GM23338 (cell line): ENCODE measurements at regions not wholly inside any gene's neighbourhood (a gene's known extent, or its start where the extent isn't known, plus 50 kb on each side); places are given as distances from the start of the nearest gene placed in this dataset.

ENCODE experiments used
- ATAC-seq: fragments of 200-7000 bp; cut with Tn5 transposase; 3 replicates; pipeline ENCODE4 v1.9.1; 2020
- DNase-seq: peaks from one replicate; pipeline ENCODE4 v3.0.0-alpha.2; 2015; ENCODE audit warnings: low spot score
- H2AFZ ChIP-seq: fragments of 200-600 bp; sonication (generic); 2 replicates; pipeline ENCODE4 v1.8.0; 2016; ENCODE audit warnings: antibody characterized with exemption, mild to moderate bottlenecking, moderate library complexity
- H3F3A ChIP-seq: fragments of 200-600 bp; sonication (generic); replicated peaks from 2 replicates; pipeline ENCODE4 v1.8.0; 2017; ENCODE audit warnings: antibody characterized with exemption, mixed run types, low read depth
- H3K27ac ChIP-seq: fragments of 200-600 bp; sonication (generic); 2 replicates; pipeline ENCODE4 v1.6.1; 2016; ENCODE audit warnings: low read depth
- H3K27me3 ChIP-seq: fragments of 200-600 bp; sonication (generic); 2 replicates; pipeline ENCODE4 v1.8.0; 2016; ENCODE audit warnings: mild to moderate bottlenecking, mixed run types, moderate library complexity; ENCODE audit not compliant: insufficient read depth
- H3K36me3 ChIP-seq: fragments of 200-600 bp; sonication (generic); 2 replicates; pipeline ENCODE4 v1.8.0; 2016; ENCODE audit warnings: mild to moderate bottlenecking; ENCODE audit not compliant: insufficient read depth
- H3K4me1 ChIP-seq: fragments of 200-600 bp; sonication (generic); 2 replicates; pipeline ENCODE4 v1.8.0; 2016; ENCODE audit warnings: mild to moderate bottlenecking, moderate library complexity; ENCODE audit not compliant: insufficient read depth
- H3K4me2 ChIP-seq: fragments of 200-600 bp; sonication (generic); 2 replicates; pipeline ENCODE4 v1.7.1; 2017; ENCODE audit warnings: mixed run types
- H3K4me3 ChIP-seq: fragments of 200-600 bp; sonication (generic); 2 replicates; pipeline ENCODE4 v1.6.1; 2016; ENCODE audit warnings: mixed run types
- H3K79me2 ChIP-seq: fragments of 200-600 bp; sonication (generic); replicated peaks from 2 replicates; pipeline ENCODE4 v1.8.0; 2017; ENCODE audit warnings: mild to moderate bottlenecking; ENCODE audit not compliant: insufficient read depth
- H3K9me2 ChIP-seq: fragments of 200-600 bp; sonication (generic); 2 replicates; pipeline ENCODE4 v1.8.0; 2017; ENCODE audit not compliant: insufficient read depth
- H4K20me1 ChIP-seq: fragments of 200-600 bp; sonication (generic); replicated peaks from 2 replicates; pipeline ENCODE4 v1.8.0; 2017; ENCODE audit warnings: mild to moderate bottlenecking; ENCODE audit not compliant: insufficient read depth
- H3K27ac Mint-ChIP-seq: 2 replicates; pipeline ENCODE4 v1.8.0; 2020; ENCODE audit warnings: inconsistent platforms, mild to moderate bottlenecking, moderate library complexity, mixed read lengths
- H3K27me3 Mint-ChIP-seq: 3 replicates; pipeline ENCODE4 v1.8.0; 2022; ENCODE audit warnings: low read depth, mild to moderate bottlenecking, moderate library complexity, mixed read lengths, inconsistent platforms; ENCODE audit not compliant: insufficient read depth, poor library complexity
- H3K36me3 Mint-ChIP-seq: 3 replicates; pipeline ENCODE4 v1.8.0; 2021; ENCODE audit warnings: low read depth, mild to moderate bottlenecking, inconsistent platforms, moderate library complexity, mixed read lengths
- H3K4me1 Mint-ChIP-seq: 3 replicates; pipeline ENCODE4 v1.8.0; 2020; ENCODE audit warnings: mild to moderate bottlenecking, inconsistent platforms, mixed read lengths
- H3K4me3 Mint-ChIP-seq: 3 replicates; pipeline ENCODE4 v1.8.0; 2021; ENCODE audit warnings: moderate library complexity, mild to moderate bottlenecking, inconsistent platforms, mixed read lengths
- H3K9me3 Mint-ChIP-seq: 3 replicates; pipeline ENCODE4 v1.8.0; 2020; ENCODE audit warnings: moderate library complexity, mild to moderate bottlenecking, inconsistent platforms, mixed read lengths
- CREB1 ChIP-seq: fragments of 250-450 bp; sonication (Bioruptor Pico); IDR thresholded peaks from 2 replicates; pipeline ENCODE4 v1.5.0; 2020; ENCODE audit warnings: low read depth, mild to moderate bottlenecking, moderate library complexity
- EZH2 ChIP-seq: fragments of 200-600 bp; sonication (generic); IDR thresholded peaks from one replicate; pipeline ENCODE4 v1.8.0; 2017; ENCODE audit warnings: antibody characterized with exemption, mild to moderate bottlenecking, low read depth; ENCODE audit not compliant: unreplicated experiment
- EZH2phosphoT487 ChIP-seq: fragments of 200-600 bp; sonication (generic); IDR thresholded peaks from one replicate; pipeline ENCODE4 v1.8.1; 2018; ENCODE audit warnings: antibody characterized with exemption; ENCODE audit not compliant: unreplicated experiment
- JUNB ChIP-seq: IDR thresholded peaks from one replicate; pipeline ENCODE4 v1.6.1; 2016; ENCODE audit warnings: antibody characterized with exemption; ENCODE audit not compliant: unreplicated experiment
- POLR2AphosphoS5 ChIP-seq: IDR thresholded peaks from 2 replicates; pipeline ENCODE4 v1.6.1; 2016; ENCODE audit warnings: antibody characterized with exemption, low read depth
- STAT1 ChIP-seq: IDR thresholded peaks from one replicate; pipeline ENCODE4 v1.6.1; 2016; ENCODE audit warnings: antibody characterized with exemption; ENCODE audit not compliant: unreplicated experiment
- ZNF114 ChIP-seq: fragments of 250-450 bp; sonication (Bioruptor Pico); IDR thresholded peaks from 2 replicates; pipeline ENCODE4 v1.5.0; 2020; ENCODE audit warnings: mild to moderate bottlenecking, moderate library complexity
- ZNF331 ChIP-seq: fragments of 250-450 bp; sonication (Bioruptor Pico); IDR thresholded peaks from 2 replicates; pipeline ENCODE4 v1.5.0; 2020; ENCODE audit warnings: low read depth, mild to moderate bottlenecking, moderate library complexity
- TF ChIP-seq, protein P1 (sequence below): fragments of 250-450 bp; sonication (Bioruptor Pico); IDR thresholded peaks from 2 replicates; pipeline ENCODE4 v1.5.0; 2020; ENCODE audit warnings: mild to moderate bottlenecking, moderate library complexity
- TF ChIP-seq, protein P2 (sequence below): IDR thresholded peaks from 2 replicates; pipeline ENCODE4 v1.6.1; 2016; ENCODE audit warnings: antibody characterized with exemption
- TF ChIP-seq, protein P3 (sequence below), 2 experiments: fragments of 200-600 bp in 1 of 2; sonication (generic) in 1 of 2; conservative IDR thresholded peaks; 2 replicates each; pipeline versions ENCODE4 v1.5.1 to v1.6.1; 2016 to 2017; ENCODE audit warnings: antibody characterized with exemption in 2 of 2, low read depth in 2 of 2, mild to moderate bottlenecking in 2 of 2, moderate library complexity in 1 of 2
- TF ChIP-seq, protein P4 (sequence below): IDR thresholded peaks from one replicate; pipeline ENCODE4 v1.6.1; 2018; ENCODE audit warnings: antibody characterized with exemption; ENCODE audit not compliant: unreplicated experiment

DNA sequence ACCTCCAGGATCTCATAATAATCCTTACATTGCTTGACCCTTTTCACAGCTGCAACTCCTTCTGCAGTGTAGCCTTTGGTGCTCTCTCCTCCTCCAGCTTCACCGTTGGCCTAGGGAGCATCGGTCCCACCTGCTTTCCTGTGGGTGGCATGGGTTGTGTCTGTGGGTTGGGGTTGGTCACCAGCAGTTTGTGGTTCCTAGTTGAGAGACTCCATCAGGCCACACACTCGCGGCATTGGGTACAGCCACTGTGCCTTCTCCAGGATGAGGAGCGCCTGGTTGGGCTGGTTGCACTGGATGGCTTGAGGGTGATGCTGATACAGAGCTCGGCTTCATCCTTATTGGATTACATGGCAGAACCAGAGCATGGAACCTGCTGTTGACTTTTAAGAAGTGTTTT, 69.4 kb upstream of the SPRED2 start (continued):
- TF ChIP-seq, protein P1, sequence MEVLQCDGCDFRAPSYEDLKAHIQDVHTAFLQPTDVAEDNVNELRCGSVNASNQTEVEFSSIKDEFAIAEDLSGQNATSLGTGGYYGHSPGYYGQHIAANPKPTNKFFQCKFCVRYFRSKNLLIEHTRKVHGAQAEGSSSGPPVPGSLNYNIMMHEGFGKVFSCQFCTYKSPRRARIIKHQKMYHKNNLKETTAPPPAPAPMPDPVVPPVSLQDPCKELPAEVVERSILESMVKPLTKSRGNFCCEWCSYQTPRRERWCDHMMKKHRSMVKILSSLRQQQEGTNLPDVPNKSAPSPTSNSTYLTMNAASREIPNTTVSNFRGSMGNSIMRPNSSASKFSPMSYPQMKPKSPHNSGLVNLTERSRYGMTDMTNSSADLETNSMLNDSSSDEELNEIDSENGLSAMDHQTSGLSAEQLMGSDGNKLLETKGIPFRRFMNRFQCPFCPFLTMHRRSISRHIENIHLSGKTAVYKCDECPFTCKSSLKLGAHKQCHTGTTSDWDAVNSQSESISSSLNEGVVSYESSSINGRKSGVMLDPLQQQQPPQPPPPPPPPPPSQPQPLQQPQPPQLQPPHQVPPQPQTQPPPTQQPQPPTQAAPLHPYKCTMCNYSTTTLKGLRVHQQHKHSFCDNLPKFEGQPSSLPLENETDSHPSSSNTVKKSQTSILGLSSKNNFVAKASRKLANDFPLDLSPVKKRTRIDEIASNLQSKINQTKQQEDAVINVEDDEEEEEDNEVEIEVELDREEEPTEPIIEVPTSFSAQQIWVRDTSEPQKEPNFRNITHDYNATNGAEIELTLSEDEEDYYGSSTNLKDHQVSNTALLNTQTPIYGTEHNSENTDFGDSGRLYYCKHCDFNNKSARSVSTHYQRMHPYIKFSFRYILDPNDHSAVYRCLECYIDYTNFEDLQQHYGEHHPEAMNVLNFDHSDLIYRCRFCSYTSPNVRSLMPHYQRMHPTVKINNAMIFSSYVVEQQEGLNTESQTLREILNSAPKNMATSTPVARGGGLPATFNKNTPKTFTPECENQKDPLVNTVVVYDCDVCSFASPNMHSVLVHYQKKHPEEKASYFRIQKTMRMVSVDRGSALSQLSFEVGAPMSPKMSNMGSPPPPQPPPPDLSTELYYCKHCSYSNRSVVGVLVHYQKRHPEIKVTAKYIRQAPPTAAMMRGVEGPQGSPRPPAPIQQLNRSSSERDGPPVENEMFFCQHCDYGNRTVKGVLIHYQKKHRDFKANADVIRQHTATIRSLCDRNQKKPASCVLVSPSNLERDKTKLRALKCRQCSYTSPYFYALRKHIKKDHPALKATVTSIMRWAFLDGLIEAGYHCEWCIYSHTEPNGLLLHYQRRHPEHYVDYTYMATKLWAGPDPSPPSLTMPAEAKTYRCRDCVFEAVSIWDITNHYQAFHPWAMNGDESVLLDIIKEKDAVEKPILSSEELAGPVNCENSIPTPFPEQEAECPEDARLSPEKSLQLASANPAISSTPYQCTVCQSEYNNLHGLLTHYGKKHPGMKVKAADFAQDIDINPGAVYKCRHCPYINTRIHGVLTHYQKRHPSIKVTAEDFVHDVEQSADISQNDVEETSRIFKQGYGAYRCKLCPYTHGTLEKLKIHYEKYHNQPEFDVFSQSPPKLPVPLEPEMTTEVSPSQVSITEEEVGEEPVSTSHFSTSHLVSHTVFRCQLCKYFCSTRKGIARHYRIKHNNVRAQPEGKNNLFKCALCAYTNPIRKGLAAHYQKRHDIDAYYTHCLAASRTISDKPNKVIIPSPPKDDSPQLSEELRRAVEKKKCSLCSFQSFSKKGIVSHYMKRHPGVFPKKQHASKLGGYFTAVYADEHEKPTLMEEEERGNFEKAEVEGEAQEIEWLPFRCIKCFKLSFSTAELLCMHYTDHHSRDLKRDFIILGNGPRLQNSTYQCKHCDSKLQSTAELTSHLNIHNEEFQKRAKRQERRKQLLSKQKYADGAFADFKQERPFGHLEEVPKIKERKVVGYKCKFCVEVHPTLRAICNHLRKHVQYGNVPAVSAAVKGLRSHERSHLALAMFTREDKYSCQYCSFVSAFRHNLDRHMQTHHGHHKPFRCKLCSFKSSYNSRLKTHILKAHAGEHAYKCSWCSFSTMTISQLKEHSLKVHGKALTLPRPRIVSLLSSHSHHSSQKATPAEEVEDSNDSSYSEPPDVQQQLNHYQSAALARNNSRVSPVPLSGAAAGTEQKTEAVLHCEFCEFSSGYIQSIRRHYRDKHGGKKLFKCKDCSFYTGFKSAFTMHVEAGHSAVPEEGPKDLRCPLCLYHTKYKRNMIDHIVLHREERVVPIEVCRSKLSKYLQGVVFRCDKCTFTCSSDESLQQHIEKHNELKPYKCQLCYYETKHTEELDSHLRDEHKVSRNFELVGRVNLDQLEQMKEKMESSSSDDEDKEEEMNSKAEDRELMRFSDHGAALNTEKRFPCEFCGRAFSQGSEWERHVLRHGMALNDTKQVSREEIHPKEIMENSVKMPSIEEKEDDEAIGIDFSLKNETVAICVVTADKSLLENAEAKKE (CRISPR knock-in tag): no peak
- TF ChIP-seq JUNB: no peak
- TF ChIP-seq ZNF331 (CRISPR knock-in tag): no peak
- TF ChIP-seq CREB1 (CRISPR knock-in tag): no peak

DNA sequence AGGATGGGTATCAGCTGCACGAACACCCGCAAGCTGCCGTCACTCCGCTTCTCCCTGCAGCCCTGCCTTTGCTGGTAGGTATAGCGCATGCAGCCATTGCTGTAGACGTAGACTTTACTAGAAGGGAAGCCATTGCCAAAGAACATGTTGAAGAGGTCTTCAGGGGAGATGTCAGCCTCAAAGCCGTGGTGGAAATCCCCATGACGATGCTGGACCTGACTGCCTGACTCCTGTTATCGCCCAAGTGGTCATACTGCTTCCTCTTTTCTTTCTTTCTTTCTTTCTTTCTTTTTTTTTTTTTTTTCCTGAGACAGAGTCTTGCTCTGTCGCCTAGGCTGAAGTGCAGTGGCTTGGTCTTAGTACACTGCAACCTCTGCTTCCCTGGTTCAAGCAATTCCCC, 68.7 kb upstream of the SPRED2 start:
- no peaks in the 10 kb centered on the region for H3K9me2 ChIP-seq
- Mint-ChIP-seq H3K4me3 (no peak overlapping the region), H3K27me3 (peaks cover 5% of the 10 kb centered on the region), H3K9me3 (no peaks in the 10 kb centered on the region; the same call in 2 of the 3 replicates), H3K4me1 (peaks cover 18% of the 10 kb centered on the region), H3K27ac (no peak overlapping the region), H3K36me3 (no peaks in the 10 kb centered on the region)
- H3K4me1 ChIP-seq: peaks cover 7% of the 10 kb centered on the region; the same call in 1 of the 2 replicates
- no peaks in the 10 kb centered on the region for H3K27me3 ChIP-seq
- no peak overlapping the region for H3K4me3 ChIP-seq
- no peak overlapping the region for H3K4me2 ChIP-seq
- no peaks in the 10 kb centered on the region for H3F3A ChIP-seq
- DNase-seq: no peak
- no peak for ATAC-seq
- H4K20me1 ChIP-seq: no peaks in the 10 kb centered on the region
- no peak overlapping the region for H3K27ac ChIP-seq
- no peaks in the 10 kb centered on the region for H3K79me2 ChIP-seq
- no peak overlapping the region for H2AFZ ChIP-seq
- H3K36me3 ChIP-seq: no peaks in the 10 kb centered on the region
- no peak for TF ChIP-seq CREB1 (CRISPR knock-in tag)
- TF ChIP-seq, protein P2, sequence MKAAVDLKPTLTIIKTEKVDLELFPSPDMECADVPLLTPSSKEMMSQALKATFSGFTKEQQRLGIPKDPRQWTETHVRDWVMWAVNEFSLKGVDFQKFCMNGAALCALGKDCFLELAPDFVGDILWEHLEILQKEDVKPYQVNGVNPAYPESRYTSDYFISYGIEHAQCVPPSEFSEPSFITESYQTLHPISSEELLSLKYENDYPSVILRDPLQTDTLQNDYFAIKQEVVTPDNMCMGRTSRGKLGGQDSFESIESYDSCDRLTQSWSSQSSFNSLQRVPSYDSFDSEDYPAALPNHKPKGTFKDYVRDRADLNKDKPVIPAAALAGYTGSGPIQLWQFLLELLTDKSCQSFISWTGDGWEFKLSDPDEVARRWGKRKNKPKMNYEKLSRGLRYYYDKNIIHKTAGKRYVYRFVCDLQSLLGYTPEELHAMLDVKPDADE: no peak
- TF ChIP-seq, protein P3, sequence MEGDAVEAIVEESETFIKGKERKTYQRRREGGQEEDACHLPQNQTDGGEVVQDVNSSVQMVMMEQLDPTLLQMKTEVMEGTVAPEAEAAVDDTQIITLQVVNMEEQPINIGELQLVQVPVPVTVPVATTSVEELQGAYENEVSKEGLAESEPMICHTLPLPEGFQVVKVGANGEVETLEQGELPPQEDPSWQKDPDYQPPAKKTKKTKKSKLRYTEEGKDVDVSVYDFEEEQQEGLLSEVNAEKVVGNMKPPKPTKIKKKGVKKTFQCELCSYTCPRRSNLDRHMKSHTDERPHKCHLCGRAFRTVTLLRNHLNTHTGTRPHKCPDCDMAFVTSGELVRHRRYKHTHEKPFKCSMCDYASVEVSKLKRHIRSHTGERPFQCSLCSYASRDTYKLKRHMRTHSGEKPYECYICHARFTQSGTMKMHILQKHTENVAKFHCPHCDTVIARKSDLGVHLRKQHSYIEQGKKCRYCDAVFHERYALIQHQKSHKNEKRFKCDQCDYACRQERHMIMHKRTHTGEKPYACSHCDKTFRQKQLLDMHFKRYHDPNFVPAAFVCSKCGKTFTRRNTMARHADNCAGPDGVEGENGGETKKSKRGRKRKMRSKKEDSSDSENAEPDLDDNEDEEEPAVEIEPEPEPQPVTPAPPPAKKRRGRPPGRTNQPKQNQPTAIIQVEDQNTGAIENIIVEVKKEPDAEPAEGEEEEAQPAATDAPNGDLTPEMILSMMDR (conservative IDR thresholded peaks at IDR 0.05; ENCODE audit: low read depth in 2 of 2): no peak
- no peak for TF ChIP-seq ZNF114 (CRISPR knock-in tag)
- TF ChIP-seq, protein P4, sequence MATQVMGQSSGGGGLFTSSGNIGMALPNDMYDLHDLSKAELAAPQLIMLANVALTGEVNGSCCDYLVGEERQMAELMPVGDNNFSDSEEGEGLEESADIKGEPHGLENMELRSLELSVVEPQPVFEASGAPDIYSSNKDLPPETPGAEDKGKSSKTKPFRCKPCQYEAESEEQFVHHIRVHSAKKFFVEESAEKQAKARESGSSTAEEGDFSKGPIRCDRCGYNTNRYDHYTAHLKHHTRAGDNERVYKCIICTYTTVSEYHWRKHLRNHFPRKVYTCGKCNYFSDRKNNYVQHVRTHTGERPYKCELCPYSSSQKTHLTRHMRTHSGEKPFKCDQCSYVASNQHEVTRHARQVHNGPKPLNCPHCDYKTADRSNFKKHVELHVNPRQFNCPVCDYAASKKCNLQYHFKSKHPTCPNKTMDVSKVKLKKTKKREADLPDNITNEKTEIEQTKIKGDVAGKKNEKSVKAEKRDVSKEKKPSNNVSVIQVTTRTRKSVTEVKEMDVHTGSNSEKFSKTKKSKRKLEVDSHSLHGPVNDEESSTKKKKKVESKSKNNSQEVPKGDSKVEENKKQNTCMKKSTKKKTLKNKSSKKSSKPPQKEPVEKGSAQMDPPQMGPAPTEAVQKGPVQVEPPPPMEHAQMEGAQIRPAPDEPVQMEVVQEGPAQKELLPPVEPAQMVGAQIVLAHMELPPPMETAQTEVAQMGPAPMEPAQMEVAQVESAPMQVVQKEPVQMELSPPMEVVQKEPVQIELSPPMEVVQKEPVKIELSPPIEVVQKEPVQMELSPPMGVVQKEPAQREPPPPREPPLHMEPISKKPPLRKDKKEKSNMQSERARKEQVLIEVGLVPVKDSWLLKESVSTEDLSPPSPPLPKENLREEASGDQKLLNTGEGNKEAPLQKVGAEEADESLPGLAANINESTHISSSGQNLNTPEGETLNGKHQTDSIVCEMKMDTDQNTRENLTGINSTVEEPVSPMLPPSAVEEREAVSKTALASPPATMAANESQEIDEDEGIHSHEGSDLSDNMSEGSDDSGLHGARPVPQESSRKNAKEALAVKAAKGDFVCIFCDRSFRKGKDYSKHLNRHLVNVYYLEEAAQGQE: no peak
- TF ChIP-seq EZH2: no peak
- no peak for TF ChIP-seq POLR2AphosphoS5
- no peak for TF ChIP-seq STAT1
- TF ChIP-seq EZH2phosphoT487: no peak
